ENCODE measurements at regions not wholly inside any gene's neighbourhood (a gene's known extent, or its start where the extent isn't known, plus 50 kb on each side); places are given as distances from the start of the nearest gene placed in this dataset.

GRCh38 chr18:73927496-73927895, 220.1 kb downstream of the FBXO15 start:
- TF ChIP-seq TCF4 (CRISPR knock-in tag; IDR thresholded peaks at IDR 0.05; ENCODE audit: borderline replicate concordance) (no peak), ESRRG (CRISPR knock-in tag; IDR thresholded peaks at IDR 0.05) (no peak), TOX (CRISPR knock-in tag; IDR thresholded peaks at IDR 0.05; ENCODE audit: borderline replicate concordance) (no peak), ZFP3 (CRISPR knock-in tag; IDR thresholded peaks at IDR 0.05) (no peak), ISL1 (CRISPR knock-in tag; IDR thresholded peaks at IDR 0.05) (no peak), ZNF70 (CRISPR knock-in tag; IDR thresholded peaks at IDR 0.05) (no peak), PATZ1 (CRISPR knock-in tag; IDR thresholded peaks at IDR 0.05; ENCODE audit: borderline replicate concordance) (no peak), GLIS3 (CRISPR knock-in tag; IDR thresholded peaks at IDR 0.05) (no peak), ARNTL (CRISPR knock-in tag; IDR thresholded peaks at IDR 0.05; ENCODE audit: borderline replicate concordance, low read depth) (no peak), CSRNP3 (CRISPR knock-in tag; IDR thresholded peaks at IDR 0.05) (no peak), OSR1 (CRISPR knock-in tag; IDR thresholded peaks at IDR 0.05) (no peak), CREB5 (CRISPR knock-in tag; IDR thresholded peaks at IDR 0.05; ENCODE audit: low read depth) (no peak), PPARA (CRISPR knock-in tag; IDR thresholded peaks at IDR 0.05; ENCODE audit: borderline replicate concordance) (no peak)
